ENCODE measurements at regions not wholly inside any gene's neighbourhood (a gene's known extent, or its start where the extent isn't known, plus 50 kb on each side); places are given as distances from the start of the nearest gene placed in this dataset.

DNA sequence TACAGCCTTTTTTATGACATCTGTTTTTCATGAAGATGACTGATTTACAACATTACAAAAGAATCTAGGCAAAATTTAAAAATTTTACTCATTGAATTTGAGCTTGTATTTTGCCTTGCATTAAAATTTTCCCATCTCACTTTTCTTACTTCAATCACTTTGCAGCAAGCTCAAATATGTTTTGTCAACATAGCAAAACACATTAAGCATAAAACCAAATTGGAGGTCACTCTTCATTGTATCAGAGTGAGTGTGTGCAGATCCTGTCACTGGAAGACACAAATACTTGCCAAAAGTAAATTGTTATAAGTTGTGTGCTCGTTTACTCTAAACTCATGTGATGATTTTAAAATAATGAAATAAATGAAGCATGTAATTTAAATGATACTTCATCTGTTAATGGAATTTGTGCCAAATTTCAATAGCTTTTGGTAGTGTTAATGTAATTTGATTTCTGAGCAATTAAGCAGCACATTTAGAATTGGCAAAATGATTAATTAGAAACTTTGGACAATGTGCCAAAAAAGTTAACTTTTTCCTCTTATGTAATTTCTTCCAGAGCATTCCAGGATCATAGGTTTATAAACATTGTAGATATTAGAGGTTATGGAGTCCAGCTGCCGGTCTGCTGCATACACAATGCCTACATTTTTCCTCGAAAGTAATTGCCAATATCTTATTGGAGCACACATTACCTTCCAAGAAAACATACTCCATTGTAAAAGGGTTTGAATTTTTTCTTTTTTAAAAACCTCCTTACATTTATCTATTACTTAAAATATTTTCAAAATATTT, 1078.2 kb upstream of the LRRTM3 start:
- Histone ChIP-seq H3K27me3 (ENCODE audit: control insufficient read depth, insufficient read depth, low read length) (no peaks in the 10 kb centered on the region), H3K27ac (ENCODE audit: low read length) (no peak overlapping the region), H3K4me1 (ENCODE audit: control insufficient read depth, insufficient read depth, low read length) (no peaks in the 10 kb centered on the region), H3K4me3 (ENCODE audit: low read length) (no peak overlapping the region), H3K9me3 (replicated peaks; ENCODE audit: control insufficient read depth, low read depth, low read length) (no peaks in the 10 kb centered on the region), H3K36me3 (ENCODE audit: control insufficient read depth, insufficient read depth, low read length) (no peaks in the 10 kb centered on the region)
- peak; percentile 72 for DNase-seq
- no CpG with 5 or more reads among the region's 3 CpGs for WGBS (ENCODE audit: insufficient coverage)

DNA sequence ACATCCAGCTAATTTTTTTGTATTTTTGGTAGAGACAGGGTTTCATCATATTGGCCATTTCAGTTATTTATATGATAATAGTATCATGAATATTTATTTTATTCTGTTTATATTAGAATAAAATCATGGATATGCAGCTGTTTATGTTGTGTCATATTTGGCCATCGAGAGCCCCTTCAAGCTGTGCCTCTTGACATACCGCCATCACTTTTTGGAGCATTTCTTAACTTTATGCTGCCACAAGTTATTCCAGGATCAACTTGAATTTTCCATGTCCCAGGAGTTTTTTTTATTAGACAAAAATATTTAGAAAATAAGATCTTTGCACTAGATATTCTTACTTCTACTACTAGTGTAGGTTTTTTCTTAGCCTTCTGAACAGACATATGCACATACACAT, 1067.0 kb upstream of the LRRTM3 start:
- DNase-seq = peak; percentile 89

DNA sequence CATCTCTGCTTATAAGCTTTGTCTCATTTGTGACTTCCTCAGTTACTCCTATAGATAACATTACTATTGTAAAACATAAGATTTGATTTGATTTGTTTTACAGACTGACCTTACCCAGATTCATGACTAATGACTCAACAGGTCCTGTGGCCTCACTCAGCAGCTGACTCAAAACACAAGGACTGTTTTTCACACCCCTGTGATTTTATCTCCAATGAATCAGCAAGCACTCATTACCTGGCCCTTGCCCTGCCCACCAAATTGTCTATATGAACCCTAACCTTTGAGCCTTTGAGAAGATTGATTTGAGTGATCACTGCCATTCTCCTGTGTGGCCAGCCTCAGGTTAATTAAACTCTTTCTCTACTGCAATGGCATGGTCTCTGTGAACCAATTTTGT, 1064.6 kb upstream of the LRRTM3 start:
- H3K27me3 ChIP-seq (ENCODE audit: control insufficient read depth, insufficient read depth, low read length) = no peaks in the 10 kb centered on the region
- DNase-seq = no peak
- H3K9me3 ChIP-seq (replicated peaks; ENCODE audit: control insufficient read depth, low read depth, low read length) = no peaks in the 10 kb centered on the region
- no peaks in the 10 kb centered on the region for H3K36me3 ChIP-seq (ENCODE audit: control insufficient read depth, insufficient read depth, low read length)
- no peak overlapping the region for H3K27ac ChIP-seq (ENCODE audit: low read length)
- H3K4me3 ChIP-seq (ENCODE audit: low read length) = no peak overlapping the region
- H3K4me1 ChIP-seq (ENCODE audit: control insufficient read depth, insufficient read depth, low read length) = no peaks in the 10 kb centered on the region

More for the DNA sequence above, 1067.0 kb upstream of the LRRTM3 start:
- Histone ChIP-seq H3K36me3 (ENCODE audit: control insufficient read depth, insufficient read depth, low read length) (no peaks in the 10 kb centered on the region), H3K27ac (ENCODE audit: low read length) (no peak overlapping the region), H3K9me3 (replicated peaks; ENCODE audit: control insufficient read depth, low read depth, low read length) (no peaks in the 10 kb centered on the region), H3K4me1 (ENCODE audit: control insufficient read depth, insufficient read depth, low read length) (no peaks in the 10 kb centered on the region), H3K27me3 (ENCODE audit: control insufficient read depth, insufficient read depth, low read length) (no peaks in the 10 kb centered on the region), H3K4me3 (ENCODE audit: low read length) (no peak overlapping the region)
- no CpG with 5 or more reads among the region's 2 CpGs for WGBS (ENCODE audit: insufficient coverage)
